22Rv1 (cell line): ENCODE measurements at regions not wholly inside any gene's neighbourhood (a gene's known extent, or its start where the extent isn't known, plus 50 kb on each side); places are given as distances from the start of the nearest gene placed in this dataset.
"Not testable (repeated sequence)": the region's sequence is repeated elsewhere in the genome, so short reads cannot be mapped to it uniquely, and the experiment has no call there.

Experiments used
- CTCF ChIP-seq: fragments of 450-650 bp; IDR thresholded peaks from 2 replicates; pipeline ENCODE4 v1.5.1; 2017; ENCODE audit warnings: mild to moderate bottlenecking
- ZFX ChIP-seq: fragments of 450-650 bp; IDR thresholded peaks from 2 replicates; pipeline ENCODE4 v1.6.1; 2017; ENCODE audit warnings: antibody characterized with exemption, borderline replicate concordance

- not testable (repeated sequence) for TF ChIP-seq CTCF, ZFX
Measured at GRCh38 chr6:115121513-115121912, 778.7 kb upstream of the HS3ST5 start.
